Testis (tissue), 2 donors: ENCODE measurements at regions not wholly inside any gene's neighbourhood (a gene's known extent, or its start where the extent isn't known, plus 50 kb on each side); places are given as distances from the start of the nearest gene placed in this dataset.

Source experiments
- CTCF ChIP-seq, 3 experiments: fragments of 450-650 bp in 2 of 3; fragments of 200-600 bp in 1 of 3; sonication (generic) in 1 of 3; IDR thresholded peaks; one replicate each; pipeline ENCODE4 v1.5.1; 2016 to 2019; ENCODE audit warnings: antibody characterized with exemption in 3 of 3, mild to moderate bottlenecking in 2 of 3, moderate library complexity in 1 of 3
- POLR2A ChIP-seq: fragments of 450-650 bp; IDR thresholded peaks from one replicate; pipeline ENCODE4 v1.6.1; 2017; ENCODE audit warnings: antibody characterized with exemption, mild to moderate bottlenecking, moderate library complexity

- TF ChIP-seq CTCF (IDR thresholded peaks at IDR 0.05) = no peak
- TF ChIP-seq POLR2A = no peak
These were observed 130.7 kb downstream of the ZFP36L2 start for GRCh38 chr2:43095533-43096295.
